Right lobe of liver (tissue), 4 donors: ENCODE measurements at regions not wholly inside any gene's neighbourhood (a gene's known extent, or its start where the extent isn't known, plus 50 kb on each side); places are given as distances from the start of the nearest gene placed in this dataset.

Experiments
- POLR2A ChIP-seq: fragments of 450-650 bp; IDR thresholded peaks from one replicate; pipeline ENCODE4 v1.6.1; 2017; ENCODE audit warnings: antibody characterized with exemption, mild to moderate bottlenecking
- TF ChIP-seq, protein P1 (sequence below), 4 donors: fragments of 200-600 bp in 3 of 4; fragments of 450-650 bp in 1 of 4; IDR thresholded peaks; one replicate each; pipeline versions ENCODE4 v1.5.1 to v1.8.0; 2016 to 2022; ENCODE audit warnings: antibody characterized with exemption in 4 of 4, mild to moderate bottlenecking in 2 of 4
- donor health status: DM: no; HTN: no; CAD: no.
- donor health status: DM: no; HTN: no; CAD: no.
- donor health status: DM: no; HTN: yes; CAD: no.

DNA sequence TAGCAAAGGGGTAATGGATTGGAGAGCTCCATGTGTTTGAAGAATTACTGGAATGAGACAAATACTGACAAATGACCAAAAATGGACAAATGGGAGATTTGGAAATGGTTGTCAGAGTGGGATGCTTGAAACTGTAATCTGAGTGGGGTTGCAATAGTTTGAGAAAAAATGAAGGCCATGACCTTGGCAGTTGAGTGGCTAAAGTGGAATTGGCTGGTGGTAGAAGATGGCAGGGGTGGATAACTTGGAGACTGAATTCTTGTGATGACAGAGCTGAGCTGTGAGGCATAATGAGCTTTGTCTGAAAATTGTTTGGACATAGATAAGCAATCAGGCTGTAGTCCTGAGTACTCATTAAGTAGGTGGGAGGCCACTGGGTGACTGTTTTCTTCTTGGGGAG is 222.5 kb upstream of the PRICKLE1 start:
- TF ChIP-seq, protein P1, sequence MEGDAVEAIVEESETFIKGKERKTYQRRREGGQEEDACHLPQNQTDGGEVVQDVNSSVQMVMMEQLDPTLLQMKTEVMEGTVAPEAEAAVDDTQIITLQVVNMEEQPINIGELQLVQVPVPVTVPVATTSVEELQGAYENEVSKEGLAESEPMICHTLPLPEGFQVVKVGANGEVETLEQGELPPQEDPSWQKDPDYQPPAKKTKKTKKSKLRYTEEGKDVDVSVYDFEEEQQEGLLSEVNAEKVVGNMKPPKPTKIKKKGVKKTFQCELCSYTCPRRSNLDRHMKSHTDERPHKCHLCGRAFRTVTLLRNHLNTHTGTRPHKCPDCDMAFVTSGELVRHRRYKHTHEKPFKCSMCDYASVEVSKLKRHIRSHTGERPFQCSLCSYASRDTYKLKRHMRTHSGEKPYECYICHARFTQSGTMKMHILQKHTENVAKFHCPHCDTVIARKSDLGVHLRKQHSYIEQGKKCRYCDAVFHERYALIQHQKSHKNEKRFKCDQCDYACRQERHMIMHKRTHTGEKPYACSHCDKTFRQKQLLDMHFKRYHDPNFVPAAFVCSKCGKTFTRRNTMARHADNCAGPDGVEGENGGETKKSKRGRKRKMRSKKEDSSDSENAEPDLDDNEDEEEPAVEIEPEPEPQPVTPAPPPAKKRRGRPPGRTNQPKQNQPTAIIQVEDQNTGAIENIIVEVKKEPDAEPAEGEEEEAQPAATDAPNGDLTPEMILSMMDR (IDR thresholded peaks at IDR 0.05) = no peak
- TF ChIP-seq POLR2A = no peak
